ENCODE measurements at regions not wholly inside any gene's neighbourhood (a gene's known extent, or its start where the extent isn't known, plus 50 kb on each side); places are given as distances from the start of the nearest gene placed in this dataset.

- DNase-seq = no peak
- Mint-ChIP-seq H3K4me3 (no peak overlapping the region), H3K9me3 (no peaks in the 10 kb centered on the region), H3K36me3 (ENCODE audit: low read depth) (peaks cover 2% of the 10 kb centered on the region), H3K27ac (no peak overlapping the region), H3K4me1 (peaks cover 58% of the 10 kb centered on the region), H3K27me3 (ENCODE audit: insufficient read depth) (peaks cover 44% of the 10 kb centered on the region)
- peaks cover 12% of the 10 kb centered on the region for H3K4me1 ChIP-seq (ENCODE audit: control insufficient read depth, insufficient read depth, low read length)
- H3K4me3 ChIP-seq (ENCODE audit: low read length) = no peak overlapping the region
- WGBS, 2 experiments (ENCODE audit: insufficient coverage in 1 of 2, insufficient read length in 1 of 2) = 57 to 77% methylated on average over 3 of the region's 4 CpGs
- no peak for TF ChIP-seq CTCF (conservative IDR thresholded peaks at IDR 0.05)
- no peak overlapping the region for H3K9ac ChIP-seq (ENCODE audit: extremely low read depth, low read length, poor library complexity, severe bottlenecking)
- no peak overlapping the region for H3K27ac ChIP-seq (ENCODE audit: low read depth, low read length)
- H3K36me3 ChIP-seq (ENCODE audit: control insufficient read depth, insufficient read depth, low read length) = no peaks in the 10 kb centered on the region
- H3K27me3 ChIP-seq (ENCODE audit: control insufficient read depth, insufficient read depth, low read length, poor library complexity, severe bottlenecking) = no peaks in the 10 kb centered on the region
- H3K9me3 ChIP-seq (ENCODE audit: control insufficient read depth, low read length) = no peaks in the 10 kb centered on the region
Measured at GRCh38 chr14:87153901-87154300, 839.1 kb downstream of the GALC start.

GRCh38 chr14:87153391-87153790, 839.6 kb downstream of the GALC start:
- H3K4me1 ChIP-seq (ENCODE audit: control insufficient read depth, insufficient read depth, low read length) = peaks cover 14% of the 10 kb centered on the region

GRCh38 chr14:87152693-87153092, 840.3 kb downstream of the GALC start:
- Histone ChIP-seq H3K4me1 (ENCODE audit: control insufficient read depth, insufficient read depth, low read length) (peaks cover 15% of the 10 kb centered on the region), H3K4me3 (ENCODE audit: low read length) (no peak overlapping the region), H3K27ac (ENCODE audit: low read depth, low read length) (no peak overlapping the region), H3K9ac (ENCODE audit: extremely low read depth, low read length, poor library complexity, severe bottlenecking) (no peak overlapping the region), H3K36me3 (ENCODE audit: control insufficient read depth, insufficient read depth, low read length) (no peaks in the 10 kb centered on the region), H3K9me3 (ENCODE audit: control insufficient read depth, low read length) (no peaks in the 10 kb centered on the region), H3K27me3 (ENCODE audit: control insufficient read depth, insufficient read depth, low read length, poor library complexity, severe bottlenecking) (no peaks in the 10 kb centered on the region)
- DNase-seq = peak; percentile 65
- H3K4me3 Mint-ChIP-seq = no peak overlapping the region
- peaks cover 55% of the 10 kb centered on the region for H3K4me1 Mint-ChIP-seq
- peaks cover 2% of the 10 kb centered on the region for H3K36me3 Mint-ChIP-seq (ENCODE audit: low read depth)
- no peaks in the 10 kb centered on the region for H3K9me3 Mint-ChIP-seq
- peaks cover 44% of the 10 kb centered on the region for H3K27me3 Mint-ChIP-seq (ENCODE audit: insufficient read depth)
- TF ChIP-seq CTCF (conservative IDR thresholded peaks at IDR 0.05) = no peak
- 54 to 67% methylated on average over 2 to 5 of the region's 5 CpGs for WGBS, 2 experiments (ENCODE audit: insufficient coverage in 1 of 2, insufficient read length in 1 of 2)
- no peak overlapping the region for H3K27ac Mint-ChIP-seq

More at GRCh38 chr14:87153391-87153790, 839.6 kb downstream of the GALC start:
- H3K27me3 ChIP-seq (ENCODE audit: control insufficient read depth, insufficient read depth, low read length, poor library complexity, severe bottlenecking) = no peaks in the 10 kb centered on the region
- Mint-ChIP-seq H3K4me1 (peaks cover 56% of the 10 kb centered on the region), H3K36me3 (ENCODE audit: low read depth) (peaks cover 2% of the 10 kb centered on the region), H3K27ac (no peak overlapping the region), H3K4me3 (no peak overlapping the region), H3K9me3 (no peaks in the 10 kb centered on the region), H3K27me3 (ENCODE audit: insufficient read depth) (peaks cover 44% of the 10 kb centered on the region)
- DNase-seq = no peak
- no peak overlapping the region for H3K9ac ChIP-seq (ENCODE audit: extremely low read depth, low read length, poor library complexity, severe bottlenecking)
- no peaks in the 10 kb centered on the region for H3K36me3 ChIP-seq (ENCODE audit: control insufficient read depth, insufficient read depth, low read length)
- H3K4me3 ChIP-seq (ENCODE audit: low read length) = no peak overlapping the region
- no peak for TF ChIP-seq CTCF (conservative IDR thresholded peaks at IDR 0.05)
- H3K27ac ChIP-seq (ENCODE audit: low read depth, low read length) = no peak overlapping the region
- 90% methylated on average over 2 of the region's 2 CpGs; no CpG with 5 or more reads in 1 of the 2 experiments for WGBS, 2 experiments (ENCODE audit: insufficient coverage in 1 of 2, insufficient read length in 1 of 2)
- no peaks in the 10 kb centered on the region for H3K9me3 ChIP-seq (ENCODE audit: control insufficient read depth, low read length)

All from endodermal cell (in vitro differentiated cells).